Lower leg skin (tissue), 3 donors: ENCODE measurements at regions not wholly inside any gene's neighbourhood (a gene's known extent, or its start where the extent isn't known, plus 50 kb on each side); places are given as distances from the start of the nearest gene placed in this dataset.

Experiments used
- POLR2A ChIP-seq, 2 donors: fragments of 450-650 bp; IDR thresholded peaks; one replicate each; pipeline ENCODE4 v1.6.1; 2016 to 2017; ENCODE audit warnings: antibody characterized with exemption in 2 of 2, mild to moderate bottlenecking in 1 of 2, moderate library complexity in 1 of 2
- TF ChIP-seq, protein P1 (sequence below), 3 donors: fragments of 450-650 bp; IDR thresholded peaks; one replicate each; pipeline ENCODE4 v1.5.1; 2016; ENCODE audit warnings: antibody characterized with exemption in 3 of 3, mild to moderate bottlenecking in 3 of 3, moderate library complexity in 2 of 3

DNA sequence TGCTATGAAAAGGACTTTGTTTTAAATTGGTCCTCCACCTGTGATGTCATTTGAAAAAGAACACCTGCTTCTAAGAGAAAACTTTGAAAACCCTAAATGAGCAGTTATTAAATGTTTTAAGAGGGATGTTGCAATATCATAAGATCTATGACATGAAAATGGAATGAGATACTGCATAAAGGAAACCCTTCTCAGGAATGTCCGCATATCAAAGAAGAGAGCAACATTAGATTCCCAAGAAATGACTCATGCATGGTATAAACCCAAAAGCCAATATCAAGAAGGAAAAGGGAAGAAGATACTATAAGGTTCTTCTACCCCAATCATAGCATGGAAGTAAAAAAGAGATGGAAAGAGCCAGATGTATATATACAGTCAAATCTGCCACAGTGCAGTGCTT is 627.5 kb upstream of the LMCD1 start:
- TF ChIP-seq, protein P1, sequence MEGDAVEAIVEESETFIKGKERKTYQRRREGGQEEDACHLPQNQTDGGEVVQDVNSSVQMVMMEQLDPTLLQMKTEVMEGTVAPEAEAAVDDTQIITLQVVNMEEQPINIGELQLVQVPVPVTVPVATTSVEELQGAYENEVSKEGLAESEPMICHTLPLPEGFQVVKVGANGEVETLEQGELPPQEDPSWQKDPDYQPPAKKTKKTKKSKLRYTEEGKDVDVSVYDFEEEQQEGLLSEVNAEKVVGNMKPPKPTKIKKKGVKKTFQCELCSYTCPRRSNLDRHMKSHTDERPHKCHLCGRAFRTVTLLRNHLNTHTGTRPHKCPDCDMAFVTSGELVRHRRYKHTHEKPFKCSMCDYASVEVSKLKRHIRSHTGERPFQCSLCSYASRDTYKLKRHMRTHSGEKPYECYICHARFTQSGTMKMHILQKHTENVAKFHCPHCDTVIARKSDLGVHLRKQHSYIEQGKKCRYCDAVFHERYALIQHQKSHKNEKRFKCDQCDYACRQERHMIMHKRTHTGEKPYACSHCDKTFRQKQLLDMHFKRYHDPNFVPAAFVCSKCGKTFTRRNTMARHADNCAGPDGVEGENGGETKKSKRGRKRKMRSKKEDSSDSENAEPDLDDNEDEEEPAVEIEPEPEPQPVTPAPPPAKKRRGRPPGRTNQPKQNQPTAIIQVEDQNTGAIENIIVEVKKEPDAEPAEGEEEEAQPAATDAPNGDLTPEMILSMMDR (IDR thresholded peaks at IDR 0.05): no peak
- TF ChIP-seq POLR2A (IDR thresholded peaks at IDR 0.05): no peak
